ENCODE measurements at regions not wholly inside any gene's neighbourhood (a gene's known extent, or its start where the extent isn't known, plus 50 kb on each side); places are given as distances from the start of the nearest gene placed in this dataset.

GRCh38 chr4:30957706-30958105 lies 237.5 kb downstream of the PCDH7 start:
- no peak for TF ChIP-seq CTCF (IDR thresholded peaks at IDR 0.05)
- Mint-ChIP-seq H3K4me1 (ENCODE audit: unreplicated experiment) (peaks cover 9% of the 10 kb centered on the region), H3K4me3 (ENCODE audit: unreplicated experiment) (no peak overlapping the region), H3K27me3 (ENCODE audit: unreplicated experiment) (no peaks in the 10 kb centered on the region), H3K27ac (ENCODE audit: unreplicated experiment) (no peak overlapping the region), H3K9me3 (ENCODE audit: unreplicated experiment) (peaks cover 5% of the 10 kb centered on the region), H3K36me3 (ENCODE audit: unreplicated experiment) (peaks cover 8% of the 10 kb centered on the region)
- no peak for DNase-seq (ENCODE audit: extremely low spot score, unreplicated experiment)

- H3K36me3 Mint-ChIP-seq (ENCODE audit: unreplicated experiment): peaks cover 8% of the 10 kb centered on the region
- no peak overlapping the region for H3K4me3 Mint-ChIP-seq (ENCODE audit: unreplicated experiment)
- no peak overlapping the region for H3K27ac Mint-ChIP-seq (ENCODE audit: unreplicated experiment)
- peaks cover 2% of the 10 kb centered on the region for H3K4me1 Mint-ChIP-seq (ENCODE audit: unreplicated experiment)
- no peak for TF ChIP-seq CTCF (IDR thresholded peaks at IDR 0.05)
- DNase-seq (ENCODE audit: extremely low spot score, unreplicated experiment): no peak
- H3K9me3 Mint-ChIP-seq (ENCODE audit: unreplicated experiment): peaks cover 5% of the 10 kb centered on the region
- H3K27me3 Mint-ChIP-seq (ENCODE audit: unreplicated experiment): no peaks in the 10 kb centered on the region
Measured at GRCh38 chr4:30959781-30960485, 239.8 kb downstream of the PCDH7 start.

GRCh38 chr4:30962939-30963338 lies 242.8 kb downstream of the PCDH7 start:
- no peak for DNase-seq (ENCODE audit: extremely low spot score, unreplicated experiment)
- Mint-ChIP-seq H3K4me1 (ENCODE audit: unreplicated experiment) (peaks cover 2% of the 10 kb centered on the region), H3K9me3 (ENCODE audit: unreplicated experiment) (peaks cover 5% of the 10 kb centered on the region), H3K36me3 (ENCODE audit: unreplicated experiment) (peaks cover 3% of the 10 kb centered on the region), H3K27ac (ENCODE audit: unreplicated experiment) (no peak overlapping the region), H3K27me3 (ENCODE audit: unreplicated experiment) (no peaks in the 10 kb centered on the region), H3K4me3 (ENCODE audit: unreplicated experiment) (no peak overlapping the region)
- TF ChIP-seq CTCF (IDR thresholded peaks at IDR 0.05): no peak

- peaks cover 29% of the 10 kb centered on the region for H3K4me1 Mint-ChIP-seq (ENCODE audit: unreplicated experiment)
- TF ChIP-seq CTCF (IDR thresholded peaks at IDR 0.05): no peak
- H3K9me3 Mint-ChIP-seq (ENCODE audit: unreplicated experiment): no peaks in the 10 kb centered on the region
- no peak overlapping the region for H3K4me3 Mint-ChIP-seq (ENCODE audit: unreplicated experiment)
- no peak for DNase-seq (ENCODE audit: extremely low spot score, unreplicated experiment)
- H3K27ac Mint-ChIP-seq (ENCODE audit: unreplicated experiment): no peak overlapping the region
- no peaks in the 10 kb centered on the region for H3K27me3 Mint-ChIP-seq (ENCODE audit: unreplicated experiment)
- peaks cover 2% of the 10 kb centered on the region for H3K36me3 Mint-ChIP-seq (ENCODE audit: unreplicated experiment)
Measured at GRCh38 chr4:30968926-30969325, 248.8 kb downstream of the PCDH7 start.

- H3K9me3 Mint-ChIP-seq (ENCODE audit: unreplicated experiment): peaks cover 3% of the 10 kb centered on the region
- H3K4me3 Mint-ChIP-seq (ENCODE audit: unreplicated experiment): no peak overlapping the region
- H3K27ac Mint-ChIP-seq (ENCODE audit: unreplicated experiment): no peak overlapping the region
- TF ChIP-seq CTCF (IDR thresholded peaks at IDR 0.05): no peak
- no peak for DNase-seq (ENCODE audit: extremely low spot score, unreplicated experiment)
- peaks cover 6% of the 10 kb centered on the region for H3K36me3 Mint-ChIP-seq (ENCODE audit: unreplicated experiment)
- H3K4me1 Mint-ChIP-seq (ENCODE audit: unreplicated experiment): peaks cover 45% of the 10 kb centered on the region
- no peaks in the 10 kb centered on the region for H3K27me3 Mint-ChIP-seq (ENCODE audit: unreplicated experiment)
Measured at GRCh38 chr4:30972542-30972941, 252.4 kb downstream of the PCDH7 start.
